Neural progenitor cell (in vitro differentiated cells): ENCODE measurements at regions not wholly inside any gene's neighbourhood (a gene's known extent, or its start where the extent isn't known, plus 50 kb on each side); places are given as distances from the start of the nearest gene placed in this dataset.

ENCODE experiments used
- CTCF ChIP-seq: fragments of 200-600 bp; sonication (generic); IDR thresholded peaks from 2 replicates; pipeline ENCODE4 v1.5.1; 2017; ENCODE audit warnings: antibody characterized with exemption, mild to moderate bottlenecking
- EZH2 ChIP-seq: fragments of 200-600 bp; sonication (generic); IDR thresholded peaks from 2 replicates; pipeline ENCODE4 v1.6.1; 2017; ENCODE audit warnings: antibody characterized with exemption, mild to moderate bottlenecking, moderate library complexity
- EZH2phosphoT487 ChIP-seq: fragments of 200-600 bp; sonication (generic); IDR thresholded peaks from 2 replicates; pipeline ENCODE4 v1.6.1; 2017; ENCODE audit warnings: antibody characterized with exemption

GRCh38 chr5:84622461-84622860 is 237.8 kb upstream of the EDIL3 start:
- TF ChIP-seq EZH2 (no peak), CTCF (no peak), EZH2phosphoT487 (no peak)
